IMR-90 (cell line): ENCODE measurements at regions not wholly inside any gene's neighbourhood (a gene's known extent, or its start where the extent isn't known, plus 50 kb on each side); places are given as distances from the start of the nearest gene placed in this dataset.

Source experiments
- ATAC-seq: fragments of 200-7000 bp; cut with Tn5 transposase; 2 replicates; pipeline ENCODE4 v1.9.1; 2020; ENCODE audit warnings: low read depth, mild to moderate bottlenecking, moderate library complexity
- BruUV-seq: library from RNA; stranded (reverse); fragments of 400-500 nt; replicated peaks from 2 replicates; lab custom pipeline; 2021; lab: Mats Ljungman, UMichigan
- CTCF ChIA-PET: fragments of 300-600 bp; formaldehyde crosslinking; extraction: SDS; loops from one replicate; lab custom pipeline; 2021; ENCODE audit warnings: antibody characterized with exemption; lab: Yijun Ruan, JAX
- POLR2A ChIA-PET: fragments of 300-600 bp; sonication (Branson Sonifier 250); formaldehyde crosslinking; loops from one replicate; lab custom pipeline; 2022; ENCODE audit warnings: antibody characterized with exemption; ENCODE audit not compliant: unreplicated experiment; lab: Charles Lee
- DNase-seq: peaks from one replicate; pipeline ENCODE4 v3.0.0; 2013
- H2AFZ ChIP-seq: replicated peaks from 2 replicates; pipeline ENCODE3; 2013; ENCODE audit warnings: low read length, mild to moderate bottlenecking; ENCODE audit not compliant: poor library complexity
- H2AK5ac ChIP-seq: 2 replicates; pipeline ENCODE4 v1.6.1; 2013; ENCODE audit warnings: low read depth, low read length, inconsistent platforms
- H2AK9ac ChIP-seq: replicated peaks from 2 replicates; pipeline ENCODE3; 2013; ENCODE audit warnings: mild to moderate bottlenecking, low read depth, low read length, moderate library complexity; ENCODE audit not compliant: poor library complexity
- H2BK120ac ChIP-seq: 2 replicates; pipeline ENCODE4 v1.6.1; 2013; ENCODE audit warnings: low read depth, low read length, inconsistent platforms
- H2BK15ac ChIP-seq: 3 replicates; pipeline ENCODE4 v1.6.1; 2013; ENCODE audit warnings: low read depth, low read length, inconsistent platforms
- H2BK20ac ChIP-seq: 2 replicates; pipeline ENCODE4 v1.6.1; 2013; ENCODE audit warnings: low read depth, mild to moderate bottlenecking, inconsistent platforms, low read length, moderate library complexity
- H2BK5ac ChIP-seq: 2 replicates; pipeline ENCODE4 v1.6.1; 2013; ENCODE audit warnings: mild to moderate bottlenecking, low read depth, low read length, inconsistent platforms; ENCODE audit not compliant: poor library complexity, severe bottlenecking
- H3K14ac ChIP-seq: replicated peaks from 2 replicates; pipeline ENCODE4 v1.6.1; 2013; ENCODE audit warnings: low read depth, low read length, inconsistent platforms
- H3K18ac ChIP-seq: 2 replicates; pipeline ENCODE4 v1.6.1; 2013; ENCODE audit warnings: low read depth, low read length, control low read depth
- H3K23ac ChIP-seq: 2 replicates; pipeline ENCODE4 v1.6.1; 2013; ENCODE audit warnings: low read depth, low read length, inconsistent platforms
- H3K27ac ChIP-seq: 2 replicates; pipeline ENCODE4 v1.5.1; 2013; ENCODE audit warnings: mild to moderate bottlenecking, control low read depth, low read length; ENCODE audit not compliant: insufficient read depth
- H3K27me3 ChIP-seq: 2 replicates; pipeline ENCODE4 v1.6.1; 2013; ENCODE audit warnings: low read length; ENCODE audit not compliant: control insufficient read depth, insufficient read depth
- H3K36me3 ChIP-seq: 2 replicates; pipeline ENCODE4 v1.6.1; 2013; ENCODE audit warnings: low read length, mixed read lengths; ENCODE audit not compliant: control insufficient read depth, insufficient read depth
- H3K4ac ChIP-seq: 2 replicates; pipeline ENCODE4 v1.6.1; 2013; ENCODE audit warnings: low read depth, low read length, inconsistent platforms
- H3K4me1 ChIP-seq: 2 replicates; pipeline ENCODE4 v1.6.1; 2013; ENCODE audit warnings: low read length, mixed read lengths; ENCODE audit not compliant: control insufficient read depth, insufficient read depth
- H3K4me2 ChIP-seq: 2 replicates; pipeline ENCODE4 v1.6.1; 2013; ENCODE audit warnings: low read depth, mild to moderate bottlenecking, control low read depth, low read length, moderate library complexity
- H3K4me3 ChIP-seq: 2 replicates; pipeline ENCODE4 v1.5.1; 2013; ENCODE audit warnings: low read depth, mild to moderate bottlenecking, control low read depth, low read length, moderate library complexity; ENCODE audit not compliant: insufficient read depth
- H3K56ac ChIP-seq: 2 replicates; pipeline ENCODE4 v1.6.1; 2013; ENCODE audit warnings: low read length, inconsistent platforms; ENCODE audit not compliant: insufficient read depth; ENCODE audit errors: extremely low read depth
- H3K79me1 ChIP-seq, 2 experiments: 2 replicates each; pipeline ENCODE4 v1.6.1; 2013; ENCODE audit warnings: low read length in 2 of 2, inconsistent platforms in 1 of 2, low read depth in 1 of 2
- H3K9ac ChIP-seq: 2 replicates; pipeline ENCODE4 v1.6.1; 2013; ENCODE audit warnings: low read depth, low read length, control low read depth
- H3K9me1 ChIP-seq: 2 replicates; pipeline ENCODE4 v1.6.1; 2013; ENCODE audit warnings: low read length, inconsistent platforms; ENCODE audit not compliant: insufficient read depth
- H3K9me3 ChIP-seq: 2 replicates; pipeline ENCODE4 v1.6.1; 2013; ENCODE audit warnings: low read length; ENCODE audit not compliant: control insufficient read depth, insufficient read depth
- H4K20me1 ChIP-seq: 2 replicates; pipeline ENCODE4 v1.6.1; 2013; ENCODE audit warnings: low read length, inconsistent platforms; ENCODE audit not compliant: insufficient read depth
- H4K5ac ChIP-seq: 2 replicates; pipeline ENCODE4 v1.6.1; 2013; ENCODE audit warnings: mild to moderate bottlenecking, low read depth, low read length, control low read depth
- H4K8ac ChIP-seq, 2 experiments: 2 replicates each; pipeline ENCODE4 v1.6.1; 2013; ENCODE audit warnings: low read depth in 2 of 2, low read length in 2 of 2, control low read depth in 1 of 2, inconsistent platforms in 1 of 2
- H4K91ac ChIP-seq: 2 replicates; pipeline ENCODE4 v1.6.1; 2013; ENCODE audit warnings: low read depth, low read length, inconsistent platforms; ENCODE audit not compliant: insufficient read depth
- CHD1 ChIP-seq: IDR thresholded peaks from 2 replicates; pipeline ENCODE4 v1.6.1; 2012; ENCODE audit warnings: low read depth, low read length, improper control_type of control experiment
- CTCF ChIP-seq: conservative IDR thresholded peaks from 2 replicates; pipeline ENCODE4 v1.5.1; 2012; ENCODE audit warnings: mild to moderate bottlenecking, low read depth, low read length, improper control_type of control experiment
- ELK1 ChIP-seq: fragments of 150-350 bp; IDR thresholded peaks from 2 replicates; pipeline ENCODE4 v1.6.1; 2016; ENCODE audit warnings: low read depth, mild to moderate bottlenecking, low read length, moderate library complexity, borderline replicate concordance
- MAFK ChIP-seq: IDR thresholded peaks from 2 replicates; pipeline ENCODE4 v1.6.1; 2012; ENCODE audit warnings: low read depth, low read length, improper control_type of control experiment
- MXI1 ChIP-seq: IDR thresholded peaks from 2 replicates; pipeline ENCODE4 v1.6.1; 2012; ENCODE audit warnings: low read depth, mild to moderate bottlenecking, low read length, moderate library complexity, borderline replicate concordance
- NFE2L2 ChIP-seq: fragments of 150-350 bp; IDR thresholded peaks from 2 replicates; pipeline ENCODE4 v1.6.1; 2016; ENCODE audit warnings: low read depth, mild to moderate bottlenecking, low read length
- RAD21 ChIP-seq: IDR thresholded peaks from 2 replicates; pipeline ENCODE4 v1.6.1; 2012; ENCODE audit warnings: low read length, improper control_type of control experiment
- RCOR1 ChIP-seq: IDR thresholded peaks from 2 replicates; pipeline ENCODE4 v1.6.1; 2012; ENCODE audit warnings: mild to moderate bottlenecking, low read length, improper control_type of control experiment; ENCODE audit not compliant: insufficient replicate concordance
- RFX5 ChIP-seq: IDR thresholded peaks from 2 replicates; pipeline ENCODE4 v1.8.0; 2012; ENCODE audit warnings: low read depth, mild to moderate bottlenecking, low read length, moderate library complexity
- SMC3 ChIP-seq: fragments of 150-350 bp; IDR thresholded peaks from 2 replicates; pipeline ENCODE4 v1.6.1; 2016; ENCODE audit warnings: low read depth, mild to moderate bottlenecking, antibody characterized with exemption, low read length, moderate library complexity
- WGBS, 2 experiments: methylation state at CpG; one replicate each; pipeline versions ENCODE4 v1.1.5 to v1.1.7; 2013; ENCODE audit warnings: missing lambda C conversion rate in 2 of 2; ENCODE audit not compliant: insufficient read length in 1 of 2; ENCODE audit errors: extremely low coverage in 2 of 2; 5-methylcytosine and 5-hydroxymethylcytosine counted together
- dilution Hi-C: fragments of 300-500 bp; cut with HindIII; formaldehyde crosslinking; loops from one replicate; pipeline ENCODE4 v1.14.3; 2018; ENCODE audit warnings: low sequenced_read_pairs; ENCODE audit not compliant: unreplicated experiment
- in situ Hi-C: fragments of 300-500 bp; cut with MboI; formaldehyde crosslinking; loops from 3 replicates; pipeline ENCODE4 v1.14.3; 2019; ENCODE audit warnings: low sequenced_read_pairs, inconsistent platforms, mixed read lengths
- intact Hi-C: fragments of 100-400 bp; cut with micrococcal nuclease; formaldehyde crosslinking; loops from 2 replicates; pipeline ENCODE4 v1.10.0; 2022

- Histone ChIP-seq H3K4me3 (no peak overlapping the region), H3K27me3 (peaks cover 15% of the 10 kb centered on the region), H3K18ac (no peak overlapping the region), H3K4me2 (no peak overlapping the region), H2AFZ (no peak overlapping the region), H3K27ac (no peak overlapping the region), H4K5ac (no peak overlapping the region), H2BK15ac (no peak overlapping the region), H3K79me1 (no peaks in the 10 kb centered on the region), H3K23ac (no peak overlapping the region), H2BK120ac (no peak overlapping the region), H3K36me3 (no peaks in the 10 kb centered on the region), H3K9me3 (peaks cover 2% of the 10 kb centered on the region; the same call in 1 of the 2 replicates), H2AK9ac (no peak overlapping the region), H4K91ac (no peak overlapping the region), H3K4me1 (no peaks in the 10 kb centered on the region), H2BK20ac (no peak overlapping the region), H2BK5ac (no peak overlapping the region), H3K9ac (no peak overlapping the region), H4K20me1 (no peaks in the 10 kb centered on the region), H3K56ac (no peak overlapping the region), H2AK5ac (no peak overlapping the region), H3K14ac (no peak overlapping the region), H4K8ac (no peak overlapping the region), H3K9me1 (no peaks in the 10 kb centered on the region; the same call in 1 of the 2 replicates), H3K4ac (no peak overlapping the region)
- in situ Hi-C loops = no loop called here
- 67% methylated on average over 3 of the region's 8 CpGs; no CpG with 5 or more reads in 1 of the 2 experiments for WGBS, 2 experiments
- BruUV-seq = no TSS peak
- dilution Hi-C loops = no loop called here
- intact Hi-C loops = loop anchor here (1.0 to 5.0 kb wide), 2 partner anchors 131 to 208 kb away; no protein-coding TSS in a partner anchor
- peak; percentile 76 for ATAC-seq
- ChIA-PET POLR2A (no interaction called here), CTCF (interaction anchor here (0.8 to 1.0 kb wide), 4 partner anchors 8 to 207 kb away, joined by 3 to 5 read pairs (median 4); no protein-coding TSS in a partner anchor)
- DNase-seq = peak; percentile 16
- TF ChIP-seq CHD1 (no peak), MXI1 (no peak), RCOR1 (no peak), RAD21 (peak; percentile 51; the same call in 1 of the 2 replicates), CTCF (peak; percentile 48), ELK1 (no peak), RFX5 (no peak), MAFK (no peak), NFE2L2 (no peak), SMC3 (peak; percentile 40)
These were observed 122.5 kb upstream of the ANKRD1 start for GRCh38 chr10:91043173-91043910.
